Inferior parietal cortex (tissue), 1 donor: ENCODE measurements at regions not wholly inside any gene's neighbourhood (a gene's known extent, or its start where the extent isn't known, plus 50 kb on each side); places are given as distances from the start of the nearest gene placed in this dataset.
"Not testable (repeated sequence)": the region's sequence is repeated elsewhere in the genome, so short reads cannot be mapped to it uniquely, and the experiment has no call there.

ENCODE experiments used
- DNase-seq: peaks from one replicate; pipeline ENCODE4 v3.0.0-alpha.2; 2016; ENCODE audit errors: extremely low spot score

DNA sequence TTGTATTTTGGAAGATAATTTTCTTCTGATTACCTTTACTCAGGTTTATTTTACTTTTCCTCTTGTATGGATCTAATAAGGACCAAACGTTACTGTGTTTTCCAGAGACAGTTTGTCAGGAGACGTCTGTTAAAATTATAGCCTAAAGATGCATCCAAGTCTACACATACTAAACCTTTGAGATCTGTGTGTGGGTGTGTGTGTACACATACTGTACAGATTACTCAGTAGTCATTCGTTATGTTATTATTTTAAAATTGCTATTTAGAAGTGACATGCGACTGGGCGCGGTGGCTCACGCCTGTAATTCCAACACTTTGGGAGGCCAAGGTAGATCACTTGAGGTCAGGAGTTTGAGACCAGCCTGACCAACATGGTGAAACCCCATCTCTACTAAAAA is 51.6 kb upstream of the CNTLN start:
- DNase-seq: no peak

DNA sequence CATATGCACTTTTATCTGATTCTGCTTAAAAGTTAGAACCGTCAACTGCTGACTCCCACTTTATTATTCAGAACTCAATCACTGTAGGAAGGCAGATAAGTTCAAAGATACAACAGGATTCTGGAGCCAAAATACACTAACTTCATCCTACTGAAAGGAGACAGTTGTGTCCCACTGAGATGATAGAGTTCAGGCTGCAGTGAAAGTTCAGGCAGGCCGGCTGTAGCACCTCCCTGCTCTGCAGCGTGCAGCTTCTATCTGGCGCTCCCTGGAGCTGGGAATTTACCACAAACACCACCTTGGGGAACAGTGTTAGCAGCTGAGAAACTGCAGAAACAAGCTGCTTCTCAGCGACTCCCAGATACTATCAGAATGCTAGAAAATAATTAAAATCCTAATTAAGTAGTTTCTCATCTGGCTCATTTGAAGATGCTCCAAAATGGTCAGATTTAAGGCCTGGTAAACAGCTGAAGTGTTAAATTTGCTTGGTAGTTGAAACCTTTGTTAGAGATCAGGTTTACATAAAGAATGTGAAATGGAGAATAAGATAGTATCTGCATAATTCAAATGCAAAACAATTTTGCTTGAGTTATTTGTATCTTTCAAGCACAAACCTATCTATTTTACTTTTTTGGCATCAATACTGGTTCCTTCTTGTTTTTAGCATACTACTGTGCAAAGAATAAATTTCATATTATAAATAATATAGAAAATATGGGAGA is 52.3 kb upstream of the CNTLN start:
- no peak for DNase-seq

DNA sequence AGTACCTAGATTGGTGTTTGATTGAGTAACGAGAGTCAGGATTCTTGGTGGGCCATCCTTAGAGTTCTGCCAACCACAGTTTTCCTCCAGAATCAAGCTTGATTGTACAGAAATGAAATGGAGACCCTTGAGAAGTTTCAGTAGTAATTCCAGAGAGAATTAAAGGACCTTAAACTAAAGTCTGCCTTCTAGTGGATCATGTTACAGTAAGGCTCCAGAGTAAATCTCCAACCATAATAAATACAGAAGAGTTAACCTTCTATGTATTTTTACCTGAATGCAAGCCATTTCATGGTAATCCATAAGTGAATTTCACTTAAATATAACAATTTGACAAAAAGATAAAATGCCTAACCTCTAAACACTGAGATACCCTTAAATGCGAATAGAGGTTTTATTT is 53.0 kb upstream of the CNTLN start:
- no peak for DNase-seq

- no peak for DNase-seq
Measured at GRCh38 chr9:17081351-17081750, 53.5 kb upstream of the CNTLN start.

DNA sequence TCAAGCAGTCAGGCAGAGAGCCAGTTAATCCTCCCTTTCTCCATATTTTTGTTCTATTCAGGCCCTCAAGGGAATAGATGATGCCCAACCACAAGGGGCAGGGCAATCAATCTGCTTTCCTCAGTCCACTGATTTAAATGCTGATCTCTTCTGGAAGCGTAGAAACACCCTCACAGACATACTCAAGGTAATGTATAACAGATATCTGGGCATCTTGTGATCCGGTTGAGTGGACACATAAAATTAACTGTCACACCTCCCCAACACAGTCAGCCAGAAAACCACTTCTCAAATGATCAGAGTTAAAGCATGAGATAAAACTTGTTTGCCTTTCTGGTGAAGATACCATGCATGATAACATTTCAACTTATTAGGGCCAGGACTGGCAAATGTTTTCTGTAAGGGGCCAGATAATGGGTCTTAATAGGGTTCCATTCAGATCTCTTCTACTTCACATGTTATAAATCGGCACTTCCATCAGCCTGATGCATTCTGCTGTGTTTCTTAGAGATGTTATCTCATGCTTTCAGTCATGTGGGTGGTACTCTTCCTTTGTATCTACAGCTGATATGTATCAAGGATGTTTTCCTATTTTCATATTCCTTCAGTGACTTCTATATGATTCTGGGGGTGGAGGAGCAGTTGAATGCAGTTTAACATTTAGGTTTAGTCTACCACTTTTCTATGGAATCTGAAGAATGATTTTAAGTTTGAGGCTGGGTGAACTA is 58.9 kb upstream of the CNTLN start:
- no peak for DNase-seq

DNA sequence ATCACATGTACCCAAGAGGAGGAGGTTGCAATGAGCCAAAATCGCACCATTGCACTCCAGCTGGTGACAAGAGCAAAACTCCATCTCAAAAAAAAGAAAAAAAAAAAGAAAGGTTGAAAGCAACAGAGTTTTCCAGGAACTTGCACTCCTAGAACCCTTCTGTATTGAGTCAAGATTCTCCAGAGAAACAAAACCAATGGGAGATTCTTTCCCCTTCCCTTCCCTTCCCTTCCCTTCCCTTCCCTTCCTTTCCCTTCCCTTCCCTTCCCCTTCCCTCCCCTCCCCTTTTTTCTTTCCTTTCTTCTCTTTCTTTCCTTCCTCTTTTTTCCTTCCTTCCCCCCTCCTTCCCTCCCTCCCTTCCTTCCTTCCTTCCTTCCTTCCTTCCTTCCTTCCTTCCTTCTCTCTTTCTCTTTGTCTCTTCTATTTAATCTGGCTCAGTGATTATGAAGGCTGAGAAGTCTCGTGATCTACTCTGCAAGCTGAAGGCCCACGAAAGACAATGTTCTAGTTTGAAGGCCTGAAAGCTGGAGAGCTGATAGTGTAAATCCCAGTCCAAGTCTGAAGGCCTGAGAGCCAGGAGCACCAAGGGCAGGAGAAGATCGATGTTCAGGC is 59.6 kb upstream of the CNTLN start:
- DNase-seq: no peak

DNA sequence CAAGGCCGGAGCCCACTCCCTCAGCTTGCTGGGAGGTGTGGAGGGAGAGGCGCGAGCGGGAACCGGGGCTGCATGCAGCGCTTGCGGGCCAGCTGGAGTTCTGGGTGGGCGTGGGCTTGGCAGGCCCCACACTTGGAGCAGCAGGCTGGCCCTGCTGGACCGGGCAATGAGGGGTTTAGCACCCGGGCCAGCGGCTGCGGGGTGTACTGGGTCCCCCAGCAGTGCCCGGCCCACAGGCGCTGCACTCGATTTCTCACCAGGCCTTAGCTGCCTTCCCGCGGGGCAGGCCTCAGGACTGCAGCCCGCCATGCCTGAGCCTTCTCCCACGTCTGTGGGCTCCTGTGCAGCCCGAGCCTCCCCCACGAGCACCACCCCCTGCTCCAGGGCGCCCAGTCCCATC is 62.3 kb upstream of the CNTLN start:
- DNase-seq: not testable (repeated sequence)

- no peak for DNase-seq
Measured at GRCh38 chr9:17068671-17069070, 66.2 kb upstream of the CNTLN start.

DNA sequence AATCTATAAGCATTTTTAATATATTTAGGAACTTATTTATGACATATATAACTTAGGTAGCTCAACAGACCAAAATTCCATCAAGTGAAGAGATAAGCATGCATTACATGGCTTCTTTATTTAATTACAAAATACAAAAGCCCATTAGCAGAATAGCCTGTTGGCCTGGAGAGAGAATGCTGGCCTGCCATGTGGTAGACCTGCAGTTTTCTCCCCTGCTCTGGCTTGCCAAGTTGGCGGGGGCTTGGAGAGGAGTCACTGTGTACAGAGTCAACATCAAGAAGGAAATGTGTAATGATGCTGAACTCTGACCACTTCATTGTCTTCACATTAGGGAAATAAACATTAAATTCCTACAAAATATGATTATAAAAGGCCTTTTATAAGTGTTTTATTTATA is 69.8 kb upstream of the CNTLN start:
- no peak for DNase-seq

DNA sequence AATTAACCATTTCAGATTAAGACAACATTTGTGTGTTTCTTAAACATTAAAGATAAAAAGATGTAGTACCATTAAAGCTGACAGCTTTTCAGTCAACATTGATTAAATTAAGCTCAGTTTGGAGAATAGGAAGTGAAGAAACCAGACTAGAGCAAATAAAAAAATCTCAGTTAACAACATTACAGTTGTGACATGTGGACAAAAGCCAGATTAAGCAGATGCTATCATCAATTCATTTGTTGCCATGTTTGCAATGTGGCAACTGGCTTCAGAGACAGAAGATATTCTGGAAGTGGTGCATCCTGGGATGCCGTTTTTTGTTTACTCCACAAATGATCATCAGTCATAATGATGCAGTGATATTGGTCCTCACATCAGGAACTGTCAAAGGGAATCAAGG is 70.3 kb upstream of the CNTLN start:
- DNase-seq: no peak

DNA sequence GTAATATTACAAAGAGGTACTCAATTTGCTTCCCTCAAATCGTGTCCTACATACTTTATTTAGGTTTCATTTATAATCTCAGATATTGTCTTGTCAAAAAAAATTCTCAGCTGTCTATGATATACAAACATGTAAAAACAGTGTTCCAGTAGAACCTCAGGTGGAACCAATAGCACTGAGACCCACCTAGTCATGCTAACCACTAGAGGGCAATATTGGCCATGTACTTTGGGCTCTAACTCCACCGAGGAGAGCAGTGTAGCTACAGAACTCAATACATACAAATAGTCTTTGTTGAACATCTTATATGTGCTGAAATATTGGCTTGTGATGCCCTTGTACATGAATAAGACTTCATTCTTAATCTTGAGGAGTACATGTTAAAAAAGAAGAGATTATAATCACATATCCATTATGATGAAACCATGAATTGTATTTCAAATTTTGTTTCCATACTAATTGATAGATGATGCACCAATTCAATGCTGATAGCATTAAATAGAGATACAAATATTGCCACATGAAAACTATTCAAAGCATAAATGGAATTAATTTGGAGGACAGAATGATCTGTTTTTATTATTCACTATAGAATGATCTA is 71.2 kb upstream of the CNTLN start:
- peak; percentile 30 for DNase-seq

GRCh38 chr9:17062497-17062896 is 72.3 kb upstream of the CNTLN start:
- no peak for DNase-seq

DNA sequence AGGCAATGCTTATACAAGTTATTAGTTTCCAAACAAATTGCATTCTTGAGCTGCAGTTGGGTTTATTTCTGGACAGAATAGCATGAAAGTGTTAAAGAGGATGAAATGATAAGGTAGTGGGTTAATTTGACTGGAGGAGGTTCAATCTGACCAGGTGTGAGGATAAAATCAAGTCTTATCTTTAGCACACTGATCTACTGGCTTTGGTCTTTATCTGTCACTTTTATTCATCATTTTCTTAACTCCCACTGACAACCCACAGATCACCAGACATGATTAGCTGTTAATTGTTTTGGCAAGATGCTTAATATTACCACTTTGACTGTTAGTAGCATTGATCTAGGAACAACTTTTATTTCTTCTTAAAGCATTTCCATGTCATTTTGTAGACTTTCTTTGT is 74.4 kb upstream of the CNTLN start:
- DNase-seq: no peak

DNA sequence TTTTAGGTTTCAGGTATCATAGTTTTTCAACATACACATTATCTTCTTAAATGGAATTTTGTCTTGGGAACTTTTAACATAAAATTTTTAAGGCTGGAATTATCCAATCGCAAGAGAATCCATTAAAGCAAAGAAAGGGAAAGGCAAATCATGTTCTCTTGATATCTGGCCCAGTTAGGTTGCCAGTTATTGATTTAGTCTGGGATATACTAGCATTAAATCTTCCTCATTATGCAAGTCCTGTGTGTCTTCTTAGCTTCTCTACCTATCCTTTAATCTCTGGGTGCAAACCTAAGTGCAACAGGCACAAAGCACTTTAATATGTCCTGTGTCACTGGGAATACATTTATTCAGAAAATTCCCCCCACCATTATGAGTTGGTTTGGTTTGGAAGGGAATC is 75.4 kb upstream of the CNTLN start:
- DNase-seq: no peak

DNA sequence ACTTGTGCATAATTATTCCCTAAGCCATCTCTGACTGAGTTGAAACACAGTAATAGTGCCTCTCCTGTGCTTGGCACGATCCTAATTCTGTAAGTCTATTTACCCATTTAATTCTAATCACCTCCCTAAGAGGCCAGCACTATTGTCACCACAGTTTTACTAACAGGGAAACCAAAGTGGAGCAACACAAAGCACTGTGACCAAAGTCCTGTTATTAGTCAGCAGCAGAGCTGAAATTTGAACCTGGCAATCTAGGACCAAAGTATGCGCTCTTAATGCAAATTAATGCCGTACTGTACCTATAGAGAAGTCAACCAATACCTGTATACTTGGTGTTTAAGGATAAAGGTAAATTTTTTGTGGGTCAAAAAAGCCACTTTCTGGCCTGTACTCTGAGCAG is 77.1 kb upstream of the CNTLN start:
- DNase-seq: no peak

DNA sequence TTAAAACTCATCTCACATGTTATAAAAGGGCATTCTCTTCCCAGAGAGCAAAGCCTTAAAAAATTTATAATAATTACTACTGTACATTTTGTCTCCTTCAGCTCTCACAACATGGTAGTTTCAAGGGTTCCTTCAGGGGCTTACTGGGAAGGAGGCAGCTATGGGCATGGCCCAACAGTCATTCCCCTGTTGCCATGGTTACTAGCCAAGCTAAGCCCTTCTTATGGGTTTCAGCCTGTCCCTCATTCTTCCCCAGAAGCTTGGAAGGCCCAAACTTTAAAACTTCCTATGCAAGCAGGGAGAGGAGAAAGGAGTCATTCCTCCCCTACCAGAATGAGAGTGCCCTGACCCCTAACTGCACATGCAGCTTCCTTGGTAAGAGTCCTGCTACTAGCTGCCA is 82.2 kb upstream of the CNTLN start:
- DNase-seq: no peak

- DNase-seq: no peak
Measured at GRCh38 chr9:17045381-17045940, 89.4 kb upstream of the CNTLN start.

DNA sequence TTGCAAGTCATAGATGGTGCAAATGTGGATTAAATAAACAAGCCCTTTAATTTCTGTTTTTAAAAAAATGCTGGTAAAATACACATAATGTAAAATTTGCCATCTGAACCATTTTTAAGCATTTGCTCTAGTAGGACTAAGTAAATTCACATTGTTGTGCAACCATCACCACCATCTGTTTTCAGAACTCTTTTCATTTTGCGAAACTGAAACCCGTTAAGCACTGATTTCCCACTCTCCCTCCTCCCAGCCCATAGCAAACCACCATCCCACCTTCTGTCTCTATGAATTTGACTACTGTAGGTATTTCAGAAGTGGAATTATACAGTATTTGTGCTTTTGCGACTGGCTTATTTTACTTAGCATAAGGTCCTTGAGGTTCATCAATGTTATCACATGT is 103.3 kb upstream of the CNTLN start:
- DNase-seq: no peak

DNA sequence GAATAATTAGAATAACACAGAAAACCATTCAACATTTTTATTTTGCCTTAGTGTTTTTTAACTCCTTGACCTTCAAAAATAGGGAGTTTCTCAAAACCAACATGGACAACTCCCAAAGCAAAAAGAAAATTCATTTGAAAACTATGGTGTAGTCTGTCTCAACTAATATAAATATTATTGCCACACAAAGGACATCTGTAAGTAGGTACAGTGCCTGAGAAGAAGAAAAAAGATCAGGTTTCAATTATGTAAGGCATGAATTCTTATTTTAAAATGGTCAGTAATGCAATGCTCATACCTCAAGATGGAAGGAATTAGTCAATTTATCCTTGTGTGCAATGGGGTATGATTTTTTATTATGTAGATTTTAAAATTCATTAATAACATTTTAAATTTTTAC is 109.6 kb upstream of the CNTLN start:
- no peak for DNase-seq

GRCh38 chr9:17024129-17024528 is 110.7 kb upstream of the CNTLN start:
- DNase-seq: no peak

GRCh38 chr9:17021387-17021970 is 113.4 kb upstream of the CNTLN start:
- DNase-seq: no peak

- no peak for DNase-seq
Measured at GRCh38 chr9:17019398-17019797, 115.4 kb upstream of the CNTLN start.
